Activated CD8-positive, alpha-beta memory T cell treated with anti-CD3 and anti-CD28 coated beads, Interleukin-2, amount 50 U/mL, for 48 hours (primary cell): ENCODE measurements at regions not wholly inside any gene's neighbourhood (a gene's known extent, or its start where the extent isn't known, plus 50 kb on each side); places are given as distances from the start of the nearest gene placed in this dataset.

Source experiments
- DNase-seq: peaks from one replicate; pipeline ENCODE4 v3.0.0-alpha.2; 2020

- no peak for DNase-seq
Observed at GRCh38 chr4:59086410-59086809, 1976.2 kb upstream of the IGFBP7 start.

GRCh38 chr4:59091146-59092142, 1981.3 kb upstream of the IGFBP7 start:
- no peak for DNase-seq

GRCh38 chr4:59094505-59094904, 1984.3 kb upstream of the IGFBP7 start:
- DNase-seq: no peak

GRCh38 chr4:59102311-59102710, 1992.1 kb upstream of the IGFBP7 start:
- DNase-seq: no peak

- no peak for DNase-seq
Observed at GRCh38 chr4:59120287-59120814, 2010.2 kb upstream of the IGFBP7 start.

GRCh38 chr4:59122626-59123025, 2012.4 kb upstream of the IGFBP7 start:
- no peak for DNase-seq

GRCh38 chr4:59126159-59126558, 2016.0 kb upstream of the IGFBP7 start:
- DNase-seq: no peak

- no peak for DNase-seq
Observed at GRCh38 chr4:59127006-59127405, 2016.8 kb upstream of the IGFBP7 start.

- DNase-seq: no peak
Observed at GRCh38 chr4:59127743-59128142, 2017.6 kb upstream of the IGFBP7 start.

- DNase-seq: no peak
Observed at GRCh38 chr4:59135248-59135985, 2025.2 kb upstream of the IGFBP7 start.

GRCh38 chr4:59161249-59161648, 2038.9 kb upstream of the ADGRL3 start:
- no peak for DNase-seq

GRCh38 chr4:59175617-59176016, 2024.5 kb upstream of the ADGRL3 start:
- DNase-seq: no peak

- no peak for DNase-seq
Observed at GRCh38 chr4:59179372-59179771, 2020.8 kb upstream of the ADGRL3 start.

GRCh38 chr4:59180161-59180560, 2020.0 kb upstream of the ADGRL3 start:
- DNase-seq: no peak

- no peak for DNase-seq
Observed at GRCh38 chr4:59180969-59181368, 2019.2 kb upstream of the ADGRL3 start.

GRCh38 chr4:59195839-59196238, 2004.3 kb upstream of the ADGRL3 start:
- no peak for DNase-seq

- DNase-seq: no peak
Observed at GRCh38 chr4:59200992-59201391, 1999.1 kb upstream of the ADGRL3 start.

GRCh38 chr4:59217910-59218631, 1982.1 kb upstream of the ADGRL3 start:
- no peak for DNase-seq

GRCh38 chr4:59222221-59222620, 1977.9 kb upstream of the ADGRL3 start:
- DNase-seq: no peak

GRCh38 chr4:59223292-59223941, 1976.7 kb upstream of the ADGRL3 start:
- no peak for DNase-seq

GRCh38 chr4:59238212-59238611, 1961.9 kb upstream of the ADGRL3 start:
- DNase-seq: no peak

- no peak for DNase-seq
Observed at GRCh38 chr4:59240011-59240410, 1960.1 kb upstream of the ADGRL3 start.
